ENCODE measurements at regions not wholly inside any gene's neighbourhood (a gene's known extent, or its start where the extent isn't known, plus 50 kb on each side); places are given as distances from the start of the nearest gene placed in this dataset.

DNA sequence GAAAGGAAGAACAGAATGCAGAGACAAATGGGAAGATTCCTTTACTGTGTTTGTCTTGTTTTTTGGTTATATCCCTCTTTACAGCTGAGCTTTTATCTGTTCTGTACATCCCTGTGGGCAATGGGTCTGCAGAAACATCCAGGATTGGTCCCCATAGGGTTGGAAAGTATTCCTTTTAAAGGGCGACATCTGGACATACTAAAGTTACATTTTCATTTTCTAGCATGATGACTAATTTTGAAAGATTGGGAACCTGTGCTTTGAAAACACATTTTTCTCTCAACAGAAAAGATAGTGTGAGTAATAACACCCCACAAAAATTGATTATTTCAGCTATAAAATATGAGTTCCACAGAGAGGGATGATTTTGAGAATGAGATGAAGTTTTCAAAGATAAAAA is 435.8 kb downstream of the GPAM start:
- no peak for TF ChIP-seq EZH2 (IDR thresholded peaks at IDR 0.05; ENCODE audit: low read depth, unreplicated experiment)
- TF ChIP-seq, protein P1, sequence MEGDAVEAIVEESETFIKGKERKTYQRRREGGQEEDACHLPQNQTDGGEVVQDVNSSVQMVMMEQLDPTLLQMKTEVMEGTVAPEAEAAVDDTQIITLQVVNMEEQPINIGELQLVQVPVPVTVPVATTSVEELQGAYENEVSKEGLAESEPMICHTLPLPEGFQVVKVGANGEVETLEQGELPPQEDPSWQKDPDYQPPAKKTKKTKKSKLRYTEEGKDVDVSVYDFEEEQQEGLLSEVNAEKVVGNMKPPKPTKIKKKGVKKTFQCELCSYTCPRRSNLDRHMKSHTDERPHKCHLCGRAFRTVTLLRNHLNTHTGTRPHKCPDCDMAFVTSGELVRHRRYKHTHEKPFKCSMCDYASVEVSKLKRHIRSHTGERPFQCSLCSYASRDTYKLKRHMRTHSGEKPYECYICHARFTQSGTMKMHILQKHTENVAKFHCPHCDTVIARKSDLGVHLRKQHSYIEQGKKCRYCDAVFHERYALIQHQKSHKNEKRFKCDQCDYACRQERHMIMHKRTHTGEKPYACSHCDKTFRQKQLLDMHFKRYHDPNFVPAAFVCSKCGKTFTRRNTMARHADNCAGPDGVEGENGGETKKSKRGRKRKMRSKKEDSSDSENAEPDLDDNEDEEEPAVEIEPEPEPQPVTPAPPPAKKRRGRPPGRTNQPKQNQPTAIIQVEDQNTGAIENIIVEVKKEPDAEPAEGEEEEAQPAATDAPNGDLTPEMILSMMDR (conservative IDR thresholded peaks at IDR 0.05; ENCODE audit: low read depth in 2 of 2), result no peak
- no peak for TF ChIP-seq EZH2phosphoT487 (IDR thresholded peaks at IDR 0.05; ENCODE audit: unreplicated experiment)
- TF ChIP-seq, protein P2, sequence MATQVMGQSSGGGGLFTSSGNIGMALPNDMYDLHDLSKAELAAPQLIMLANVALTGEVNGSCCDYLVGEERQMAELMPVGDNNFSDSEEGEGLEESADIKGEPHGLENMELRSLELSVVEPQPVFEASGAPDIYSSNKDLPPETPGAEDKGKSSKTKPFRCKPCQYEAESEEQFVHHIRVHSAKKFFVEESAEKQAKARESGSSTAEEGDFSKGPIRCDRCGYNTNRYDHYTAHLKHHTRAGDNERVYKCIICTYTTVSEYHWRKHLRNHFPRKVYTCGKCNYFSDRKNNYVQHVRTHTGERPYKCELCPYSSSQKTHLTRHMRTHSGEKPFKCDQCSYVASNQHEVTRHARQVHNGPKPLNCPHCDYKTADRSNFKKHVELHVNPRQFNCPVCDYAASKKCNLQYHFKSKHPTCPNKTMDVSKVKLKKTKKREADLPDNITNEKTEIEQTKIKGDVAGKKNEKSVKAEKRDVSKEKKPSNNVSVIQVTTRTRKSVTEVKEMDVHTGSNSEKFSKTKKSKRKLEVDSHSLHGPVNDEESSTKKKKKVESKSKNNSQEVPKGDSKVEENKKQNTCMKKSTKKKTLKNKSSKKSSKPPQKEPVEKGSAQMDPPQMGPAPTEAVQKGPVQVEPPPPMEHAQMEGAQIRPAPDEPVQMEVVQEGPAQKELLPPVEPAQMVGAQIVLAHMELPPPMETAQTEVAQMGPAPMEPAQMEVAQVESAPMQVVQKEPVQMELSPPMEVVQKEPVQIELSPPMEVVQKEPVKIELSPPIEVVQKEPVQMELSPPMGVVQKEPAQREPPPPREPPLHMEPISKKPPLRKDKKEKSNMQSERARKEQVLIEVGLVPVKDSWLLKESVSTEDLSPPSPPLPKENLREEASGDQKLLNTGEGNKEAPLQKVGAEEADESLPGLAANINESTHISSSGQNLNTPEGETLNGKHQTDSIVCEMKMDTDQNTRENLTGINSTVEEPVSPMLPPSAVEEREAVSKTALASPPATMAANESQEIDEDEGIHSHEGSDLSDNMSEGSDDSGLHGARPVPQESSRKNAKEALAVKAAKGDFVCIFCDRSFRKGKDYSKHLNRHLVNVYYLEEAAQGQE (IDR thresholded peaks at IDR 0.05; ENCODE audit: unreplicated experiment), result no peak
- no peak for TF ChIP-seq JUNB (IDR thresholded peaks at IDR 0.05; ENCODE audit: unreplicated experiment)
